Progenitor cell of endocrine pancreas (in vitro differentiated cells): ENCODE measurements at regions not wholly inside any gene's neighbourhood (a gene's known extent, or its start where the extent isn't known, plus 50 kb on each side); places are given as distances from the start of the nearest gene placed in this dataset.

ENCODE experiments used
- DNase-seq: peaks from one replicate; pipeline ENCODE4 v3.0.0; 2021; ENCODE audit warnings: low spot score; ENCODE audit not compliant: unreplicated experiment
- H3K27ac Mint-ChIP-seq: 2 replicates; pipeline ENCODE4 v1.8.0; 2021; ENCODE audit warnings: mild to moderate bottlenecking, moderate library complexity, mixed read lengths
- H3K27me3 Mint-ChIP-seq: 2 replicates; pipeline ENCODE4 v1.8.0; 2021; ENCODE audit warnings: mixed read lengths
- H3K36me3 Mint-ChIP-seq: 2 replicates; pipeline ENCODE4 v1.8.0; 2022; ENCODE audit warnings: mixed read lengths; ENCODE audit not compliant: insufficient read depth
- H3K4me1 Mint-ChIP-seq: 2 replicates; pipeline ENCODE4 v1.8.0; 2021; ENCODE audit warnings: low read depth, mixed read lengths
- H3K4me3 Mint-ChIP-seq: 2 replicates; pipeline ENCODE4 v1.8.0; 2021; ENCODE audit warnings: low read depth, mild to moderate bottlenecking, moderate library complexity, mixed read lengths
- H3K9me3 Mint-ChIP-seq: 2 replicates; pipeline ENCODE4 v1.8.0; 2021; ENCODE audit warnings: low read depth, mixed read lengths
- CTCF ChIP-seq: fragments of 200-600 bp; sonication (generic); IDR thresholded peaks from one replicate; pipeline ENCODE4 v1.5.0; 2021; ENCODE audit warnings: antibody characterized with exemption, mild to moderate bottlenecking; ENCODE audit not compliant: unreplicated experiment

GRCh38 chr2:126224776-126225175 lies 431.2 kb upstream of the GYPC start:
- TF ChIP-seq CTCF = no peak
- H3K4me1 Mint-ChIP-seq = no peaks in the 10 kb centered on the region
- H3K27ac Mint-ChIP-seq = no peak overlapping the region
- DNase-seq = no peak
- peaks cover 11% of the 10 kb centered on the region for H3K9me3 Mint-ChIP-seq
- H3K4me3 Mint-ChIP-seq = no peak overlapping the region
- peaks cover 5% of the 10 kb centered on the region for H3K27me3 Mint-ChIP-seq
- no peaks in the 10 kb centered on the region for H3K36me3 Mint-ChIP-seq

- peak; percentile 43 for TF ChIP-seq CTCF
- H3K27ac Mint-ChIP-seq = no peak overlapping the region
- H3K4me1 Mint-ChIP-seq = no peaks in the 10 kb centered on the region
- H3K9me3 Mint-ChIP-seq = peaks cover 4% of the 10 kb centered on the region
- no peak for DNase-seq
- H3K36me3 Mint-ChIP-seq = no peaks in the 10 kb centered on the region
- H3K4me3 Mint-ChIP-seq = no peak overlapping the region
- H3K27me3 Mint-ChIP-seq = peaks cover 5% of the 10 kb centered on the region
Measured at GRCh38 chr2:126227250-126227649, 428.7 kb upstream of the GYPC start.

- H3K4me3 Mint-ChIP-seq = no peak overlapping the region
- peaks cover 5% of the 10 kb centered on the region for H3K27me3 Mint-ChIP-seq
- peaks cover 4% of the 10 kb centered on the region for H3K9me3 Mint-ChIP-seq
- no peaks in the 10 kb centered on the region for H3K36me3 Mint-ChIP-seq
- no peaks in the 10 kb centered on the region for H3K4me1 Mint-ChIP-seq
- TF ChIP-seq CTCF = no peak
- H3K27ac Mint-ChIP-seq = no peak overlapping the region
- no peak for DNase-seq
Measured at GRCh38 chr2:126228531-126228930, 427.4 kb upstream of the GYPC start.

- no peaks in the 10 kb centered on the region for H3K9me3 Mint-ChIP-seq
- TF ChIP-seq CTCF = no peak
- no peaks in the 10 kb centered on the region for H3K36me3 Mint-ChIP-seq
- peaks cover 13% of the 10 kb centered on the region for H3K27me3 Mint-ChIP-seq
- no peak overlapping the region for H3K27ac Mint-ChIP-seq
- no peak for DNase-seq
- H3K4me1 Mint-ChIP-seq = no peaks in the 10 kb centered on the region
- H3K4me3 Mint-ChIP-seq = no peak overlapping the region
Measured at GRCh38 chr2:126238251-126238650, 417.7 kb upstream of the GYPC start.

- H3K36me3 Mint-ChIP-seq = no peaks in the 10 kb centered on the region
- no peak for TF ChIP-seq CTCF
- no peaks in the 10 kb centered on the region for H3K9me3 Mint-ChIP-seq
- DNase-seq = no peak
- H3K27ac Mint-ChIP-seq = no peak overlapping the region
- H3K4me1 Mint-ChIP-seq = no peaks in the 10 kb centered on the region
- no peak overlapping the region for H3K4me3 Mint-ChIP-seq
- peaks cover 22% of the 10 kb centered on the region for H3K27me3 Mint-ChIP-seq
Measured at GRCh38 chr2:126239320-126239955, 416.5 kb upstream of the GYPC start.
